Cardiac muscle cell (in vitro differentiated cells and primary cell): ENCODE measurements at regions not wholly inside any gene's neighbourhood (a gene's known extent, or its start where the extent isn't known, plus 50 kb on each side); places are given as distances from the start of the nearest gene placed in this dataset.
"Not testable (repeated sequence)": the region's sequence is repeated elsewhere in the genome, so short reads cannot be mapped to it uniquely, and the experiment has no call there.

Experiments
- DNase-seq, 2 donors: peaks; one replicate each; pipeline versions ENCODE4 v3.0.0 to v3.0.0-alpha.2; 2010 to 2017; ENCODE audit warnings: low read depth in 1 of 2, low spot score in 1 of 2
- H3K27ac ChIP-seq: fragments of 200-600 bp; sonication (generic); 2 replicates; pipeline ENCODE4 v1.5.1; 2016
- H3K27me3 ChIP-seq: fragments of 200-600 bp; sonication (generic); 2 replicates; pipeline ENCODE4 v1.6.0; 2016; ENCODE audit warnings: control low read depth
- H3K36me3 ChIP-seq: fragments of 200-600 bp; sonication (generic); 2 replicates; pipeline ENCODE4 v1.5.1; 2016; ENCODE audit warnings: control low read depth
- H3K4me1 ChIP-seq: fragments of 200-600 bp; sonication (generic); 2 replicates; pipeline ENCODE4 v1.8.1; 2017; ENCODE audit warnings: low read depth, mild to moderate bottlenecking, mixed run types
- H3K4me3 ChIP-seq: fragments of 200-600 bp; sonication (generic); 2 replicates; pipeline ENCODE4 v1.5.1; 2016; ENCODE audit warnings: mild to moderate bottlenecking
- H3K9me3 ChIP-seq: fragments of 200-600 bp; sonication (generic); 2 replicates; pipeline ENCODE4 v1.5.1; 2017; ENCODE audit warnings: low read depth, mild to moderate bottlenecking, control low read depth
- CTCF ChIP-seq: IDR thresholded peaks from 2 replicates; pipeline ENCODE4 v1.5.1; 2012; ENCODE audit warnings: low read depth, mild to moderate bottlenecking, low read length

GRCh38 chr3:162718697-162719096, 1222.1 kb downstream of the OTOL1 start:
- H3K27ac ChIP-seq, result no peak overlapping the region

GRCh38 chr3:162719684-162720341, 1223.2 kb downstream of the OTOL1 start:
- no peak for TF ChIP-seq CTCF
- Histone ChIP-seq H3K36me3 (no peaks in the 10 kb centered on the region), H3K27ac (no peak overlapping the region), H3K9me3 (no peaks in the 10 kb centered on the region), H3K27me3 (no peaks in the 10 kb centered on the region), H3K4me1 (peaks cover 11% of the 10 kb centered on the region), H3K4me3 (no peak overlapping the region)
- DNase-seq, result peak; percentile 8 to 87

More at GRCh38 chr3:162718697-162719096, 1222.1 kb downstream of the OTOL1 start:
- DNase-seq, result peak in 1 of 2 donors; percentile 2
- no peaks in the 10 kb centered on the region for H3K27me3 ChIP-seq
- peaks cover 11% of the 10 kb centered on the region for H3K4me1 ChIP-seq
- no peak for TF ChIP-seq CTCF
- no peaks in the 10 kb centered on the region for H3K36me3 ChIP-seq
- no peak overlapping the region for H3K4me3 ChIP-seq
- H3K9me3 ChIP-seq, result no peaks in the 10 kb centered on the region

- no peak overlapping the region for H3K27ac ChIP-seq
- H3K4me3 ChIP-seq, result no peak overlapping the region
- H3K9me3 ChIP-seq, result no peaks in the 10 kb centered on the region
- no peak for TF ChIP-seq CTCF
- H3K4me1 ChIP-seq, result peaks cover 11% of the 10 kb centered on the region
- no peaks in the 10 kb centered on the region for H3K36me3 ChIP-seq
- no peak for DNase-seq
- H3K27me3 ChIP-seq, result no peaks in the 10 kb centered on the region
Observed at GRCh38 chr3:162721736-162722135, 1225.1 kb downstream of the OTOL1 start.

GRCh38 chr3:162722337-162722736, 1225.7 kb downstream of the OTOL1 start:
- no peak for TF ChIP-seq CTCF
- Histone ChIP-seq H3K36me3 (no peaks in the 10 kb centered on the region), H3K4me3 (no peak overlapping the region), H3K4me1 (peaks cover 11% of the 10 kb centered on the region), H3K27me3 (no peaks in the 10 kb centered on the region), H3K27ac (no peak overlapping the region), H3K9me3 (no peaks in the 10 kb centered on the region)
- no peak for DNase-seq

GRCh38 chr3:162722796-162723195, 1226.2 kb downstream of the OTOL1 start:
- H3K27me3 ChIP-seq, H3K36me3 ChIP-seq, DNase-seq, H3K27ac ChIP-seq, H3K9me3 ChIP-seq, H3K4me3 ChIP-seq: not testable (repeated sequence)
- H3K4me1 ChIP-seq, result peaks cover 11% of the 10 kb centered on the region

- TF ChIP-seq CTCF, result no peak
- no peaks in the 10 kb centered on the region for H3K9me3 ChIP-seq
- no peak overlapping the region for H3K4me3 ChIP-seq
- no peak for DNase-seq
- H3K36me3 ChIP-seq, result no peaks in the 10 kb centered on the region
- no peaks in the 10 kb centered on the region for H3K4me1 ChIP-seq
- no peak overlapping the region for H3K27ac ChIP-seq
- no peaks in the 10 kb centered on the region for H3K27me3 ChIP-seq
Observed at GRCh38 chr3:162729686-162730085, 1233.1 kb downstream of the OTOL1 start.

GRCh38 chr3:162731961-162732360, 1235.4 kb downstream of the OTOL1 start:
- H3K4me1 ChIP-seq, H3K27ac ChIP-seq, DNase-seq, H3K4me3 ChIP-seq, H3K9me3 ChIP-seq, H3K27me3 ChIP-seq, H3K36me3 ChIP-seq: not testable (repeated sequence)
